ENCODE measurements at regions not wholly inside any gene's neighbourhood (a gene's known extent, or its start where the extent isn't known, plus 50 kb on each side); places are given as distances from the start of the nearest gene placed in this dataset.

- no peak for TF ChIP-seq CTCF (IDR thresholded peaks at IDR 0.05; ENCODE audit: borderline replicate concordance, extremely low read depth, low read length, poor library complexity, severe bottlenecking)
- no peak for TF ChIP-seq EZH2 (IDR thresholded peaks at IDR 0.05; ENCODE audit: borderline replicate concordance, low read depth, low read length, severe bottlenecking)
These were observed 71.8 kb downstream of the FOXF2 start for GRCh38 chr6:1461207-1461606.

Data from DND-41 (cell line).